ENCODE measurements at regions not wholly inside any gene's neighbourhood (a gene's known extent, or its start where the extent isn't known, plus 50 kb on each side); places are given as distances from the start of the nearest gene placed in this dataset.

GRCh38 chr2:155842103-155842502, 490.4 kb downstream of the NR4A2 start:
- no peak for TF ChIP-seq CTCF (IDR thresholded peaks at IDR 0.05)
- no peak for TF ChIP-seq SMC3 (IDR thresholded peaks at IDR 0.05; ENCODE audit: low read depth, low read length)
- no peak for TF ChIP-seq NRF1 (IDR thresholded peaks at IDR 0.05; ENCODE audit: low read depth, low read length)
- TF ChIP-seq IRF3 (IDR thresholded peaks at IDR 0.05; ENCODE audit: low read depth, low read length), result no peak
- no peak for TF ChIP-seq GABPA (IDR thresholded peaks at IDR 0.05; ENCODE audit: low read depth)
- TF ChIP-seq EZH2phosphoT487 (IDR thresholded peaks at IDR 0.05; ENCODE audit: borderline replicate concordance, low read depth), result no peak
